ENCODE measurements at regions not wholly inside any gene's neighbourhood (a gene's known extent, or its start where the extent isn't known, plus 50 kb on each side); places are given as distances from the start of the nearest gene placed in this dataset.
"Not testable (repeated sequence)": the region's sequence is repeated elsewhere in the genome, so short reads cannot be mapped to it uniquely, and the experiment has no call there.

DNA sequence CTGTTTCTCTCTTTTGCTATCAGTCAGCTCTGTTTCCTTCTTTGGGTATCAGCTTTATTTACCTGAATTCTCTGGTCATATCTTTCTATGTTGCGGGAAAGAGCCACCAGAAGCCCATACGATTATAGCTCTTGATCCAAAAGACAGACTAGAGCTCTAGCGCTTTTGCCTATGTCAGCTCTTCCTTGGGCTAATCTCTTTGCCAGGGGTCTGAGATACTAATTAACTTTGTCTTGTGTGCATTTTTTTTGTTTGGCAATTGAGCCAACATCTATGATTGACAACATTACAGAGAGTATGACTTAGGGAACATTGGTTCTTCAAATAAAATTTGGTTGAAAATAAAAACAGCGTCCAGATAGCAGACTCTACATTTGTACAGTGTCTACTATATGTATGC is 603.0 kb downstream of the KCTD16 start:
- POLR2A ChIA-PET: no interaction called here

DNA sequence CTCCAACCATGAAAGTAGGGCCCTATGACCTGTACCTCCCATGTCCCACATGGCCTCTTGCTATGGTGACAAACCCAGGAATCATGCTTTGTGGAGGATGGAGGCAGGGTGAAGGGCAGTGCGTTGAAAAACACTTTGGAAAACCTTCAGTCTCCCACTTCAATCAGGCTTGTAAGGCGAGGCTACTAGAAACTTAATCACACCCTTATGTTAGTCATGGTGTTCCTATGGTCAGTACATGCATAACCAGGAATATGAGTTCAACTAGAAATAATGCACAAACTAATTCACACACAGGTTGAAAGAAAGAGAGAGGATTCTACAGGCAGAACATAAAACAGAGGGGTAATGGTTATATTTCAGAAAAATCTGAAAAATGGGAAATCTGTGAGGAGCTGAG is 601.1 kb downstream of the KCTD16 start:
- CTCF ChIA-PET: no interaction called here
- POLR2A ChIA-PET: no interaction called here

More for the DNA sequence above, 603.0 kb downstream of the KCTD16 start:
- CTCF ChIA-PET: no interaction called here

DNA sequence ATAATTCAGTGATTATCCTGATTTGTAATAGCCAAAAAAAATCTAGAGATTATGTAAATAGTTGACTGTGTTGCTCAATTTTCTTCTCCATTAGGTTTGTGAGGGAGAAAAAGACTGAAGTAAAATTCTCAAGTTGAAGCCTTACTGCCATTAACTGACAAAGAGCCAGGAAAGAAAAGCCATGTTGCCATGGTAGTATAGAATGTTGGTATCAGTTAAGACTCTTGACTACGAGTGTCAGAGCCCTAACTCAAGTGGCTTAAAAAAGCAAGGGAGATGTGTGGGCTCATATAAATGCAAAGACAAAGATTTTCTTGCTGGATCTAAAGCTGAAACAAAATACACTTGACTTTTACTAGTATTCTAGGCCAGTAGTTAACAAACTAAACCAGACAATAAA is 571.7 kb downstream of the KCTD16 start:
- ChIA-PET CTCF (no interaction called here), POLR2A (no interaction called here)

DNA sequence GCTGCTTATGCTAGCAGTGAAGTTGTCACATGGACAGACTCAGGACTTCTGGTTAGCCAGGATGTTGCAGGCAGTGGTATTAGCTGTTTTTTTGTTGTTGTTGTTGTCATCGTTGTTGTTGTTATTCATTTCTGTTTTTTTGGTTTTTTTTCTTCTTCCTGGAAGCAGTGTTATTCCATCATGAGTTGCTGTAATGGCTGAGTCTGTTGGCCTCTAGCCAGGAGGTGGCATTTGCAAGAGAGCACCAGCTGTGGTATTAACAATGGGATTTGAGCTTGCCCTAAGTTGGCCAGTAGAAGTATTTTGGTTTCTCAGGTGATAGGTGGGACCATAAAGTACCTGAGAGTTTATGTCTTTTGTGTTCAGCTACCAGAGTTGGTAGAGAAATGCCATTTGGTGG is 561.1 kb downstream of the KCTD16 start:
- ChIA-PET CTCF (no interaction called here), POLR2A (no interaction called here)

DNA sequence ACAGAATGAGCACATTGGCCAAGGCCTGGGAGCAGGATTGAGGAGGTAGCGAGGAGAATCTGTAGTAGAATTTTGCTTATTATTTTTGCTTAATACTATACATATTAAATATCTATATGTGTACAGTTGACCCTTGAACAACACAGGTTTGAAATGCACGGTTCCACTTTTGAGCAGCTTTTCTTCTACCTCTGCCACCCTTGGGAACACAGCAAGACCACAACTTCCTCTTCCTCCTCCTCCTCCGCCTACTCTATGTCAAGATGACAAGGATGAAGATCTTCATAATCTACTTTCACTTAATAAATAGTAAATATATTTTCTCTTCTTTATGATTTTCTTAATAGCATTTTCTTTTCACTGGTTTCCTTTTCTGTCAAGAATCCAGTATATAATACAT is 541.4 kb downstream of the KCTD16 start:
- ChIA-PET POLR2A (no interaction called here), CTCF (no interaction called here)

DNA sequence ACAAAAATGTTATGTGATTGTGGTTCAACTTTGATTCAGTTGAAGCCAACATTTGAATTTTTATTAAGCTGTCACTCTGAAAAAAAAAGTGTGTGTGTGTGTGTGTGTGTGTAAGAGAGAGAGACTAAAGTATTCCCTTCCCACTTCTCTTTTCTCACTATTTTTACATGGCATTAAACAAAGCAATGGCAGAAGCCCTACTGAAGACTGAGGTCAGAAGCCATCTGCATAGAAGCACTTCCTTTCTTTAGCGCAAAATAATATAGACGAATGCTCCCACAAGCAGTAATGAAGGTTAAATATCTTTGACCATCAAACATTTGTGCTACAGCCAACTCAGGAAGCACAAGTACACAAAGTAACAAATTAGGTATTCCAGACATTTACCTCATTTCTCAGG is 540.5 kb downstream of the KCTD16 start:
- ChIA-PET CTCF (no interaction called here), POLR2A (no interaction called here)

DNA sequence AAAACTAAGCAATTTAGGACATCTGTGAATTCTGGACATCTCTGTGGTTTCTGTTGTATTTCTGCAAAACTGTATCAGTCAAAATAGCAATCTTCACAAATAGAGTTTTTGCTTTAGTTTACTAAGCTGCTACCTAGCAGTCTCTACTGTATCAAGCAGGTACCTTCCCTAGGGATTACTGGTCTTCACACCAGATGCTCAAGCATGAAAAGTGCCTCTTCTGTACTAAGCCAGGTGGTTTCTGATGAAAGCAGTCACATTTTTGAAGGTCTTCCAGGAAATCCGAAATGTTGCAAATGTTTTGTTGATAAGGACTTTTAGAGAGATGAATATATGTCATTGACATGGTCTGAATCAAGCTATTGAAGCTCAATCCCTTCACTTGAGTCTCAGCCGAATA is 540.0 kb downstream of the KCTD16 start:
- CTCF ChIA-PET: no interaction called here

DNA sequence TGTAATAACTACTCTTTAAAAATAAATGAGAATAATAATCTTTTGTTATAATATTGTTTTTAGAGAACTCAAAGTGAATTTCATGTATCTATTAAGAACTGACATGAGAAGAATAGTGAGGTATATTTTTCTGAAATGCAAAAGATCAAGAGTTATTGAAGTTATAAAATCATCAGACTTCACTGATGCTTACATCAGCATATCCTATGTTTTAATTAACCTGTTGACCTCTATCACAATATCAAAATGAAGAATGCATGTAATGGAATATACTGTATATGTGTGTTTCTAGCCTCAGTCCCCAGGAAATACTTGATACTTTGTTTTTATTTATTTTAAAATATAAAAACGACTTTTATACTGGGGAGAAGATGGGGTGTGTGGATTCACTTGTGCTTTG is 533.1 kb downstream of the KCTD16 start:
- ChIA-PET POLR2A (no interaction called here), CTCF (no interaction called here)

More for the DNA sequence above, 540.0 kb downstream of the KCTD16 start:
- POLR2A ChIA-PET: no interaction called here

DNA sequence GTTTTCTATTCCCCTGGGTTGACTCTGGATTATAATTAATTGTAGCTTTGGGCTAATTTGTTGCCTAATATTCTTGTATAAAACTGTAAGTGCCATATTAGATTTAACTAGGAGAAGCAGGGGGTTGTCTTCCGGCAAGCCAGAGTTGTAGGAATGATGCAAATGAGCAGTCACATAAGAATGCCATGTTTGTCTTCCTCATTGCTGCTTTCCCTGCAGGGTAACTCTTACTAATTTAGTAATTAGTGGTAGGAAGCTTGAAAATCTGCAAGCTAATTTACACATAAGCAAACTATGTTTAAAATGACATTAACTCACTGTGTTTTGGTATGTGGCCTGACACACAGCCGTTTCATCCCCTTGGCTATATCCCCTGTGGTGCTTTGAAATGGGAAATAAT is 527.8 kb downstream of the KCTD16 start:
- ChIA-PET POLR2A (no interaction called here), CTCF (no interaction called here)

DNA sequence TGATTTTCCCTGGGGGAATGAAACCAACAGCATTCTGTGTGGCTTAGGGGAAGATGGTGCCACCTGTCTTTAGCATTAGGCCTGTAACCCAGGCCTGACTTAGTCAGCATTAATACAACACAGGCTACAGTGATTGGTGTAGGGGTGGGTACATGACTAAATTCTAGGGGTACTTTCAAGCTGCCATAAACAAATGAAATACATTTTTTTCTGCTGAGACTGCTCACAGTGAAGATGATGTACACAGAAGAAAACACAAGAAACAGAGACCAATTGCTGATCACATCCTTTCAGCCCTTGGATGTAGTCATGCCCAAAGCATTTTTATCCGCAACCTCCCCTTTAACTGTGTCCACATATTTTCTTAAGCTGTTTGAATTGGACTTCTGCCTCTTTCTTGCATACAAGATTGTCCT is 527.2 kb downstream of the KCTD16 start:
- CTCF ChIA-PET: no interaction called here

DNA sequence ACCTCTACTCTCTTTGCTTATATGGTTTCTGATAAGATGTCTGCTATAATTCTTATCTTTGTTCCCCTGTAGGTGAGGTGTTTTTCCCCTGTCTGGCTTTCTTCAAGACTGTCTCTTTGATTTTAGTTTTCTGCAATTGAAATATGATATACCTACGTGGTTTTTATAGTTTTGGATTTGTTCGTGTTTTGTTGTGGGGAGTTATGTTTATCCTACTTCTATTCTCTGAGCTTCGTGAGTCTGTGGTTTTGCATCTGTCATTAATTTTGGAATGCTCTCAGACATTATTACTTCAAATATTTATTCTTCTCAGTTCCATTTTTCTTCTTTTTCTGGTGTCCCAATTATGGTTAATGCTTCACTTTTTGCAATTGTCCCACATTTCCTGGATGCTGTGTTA is 521.3 kb downstream of the KCTD16 start:
- ChIA-PET POLR2A (no interaction called here), CTCF (no interaction called here)

More for the DNA sequence above, 527.2 kb downstream of the KCTD16 start:
- POLR2A ChIA-PET: no interaction called here

DNA sequence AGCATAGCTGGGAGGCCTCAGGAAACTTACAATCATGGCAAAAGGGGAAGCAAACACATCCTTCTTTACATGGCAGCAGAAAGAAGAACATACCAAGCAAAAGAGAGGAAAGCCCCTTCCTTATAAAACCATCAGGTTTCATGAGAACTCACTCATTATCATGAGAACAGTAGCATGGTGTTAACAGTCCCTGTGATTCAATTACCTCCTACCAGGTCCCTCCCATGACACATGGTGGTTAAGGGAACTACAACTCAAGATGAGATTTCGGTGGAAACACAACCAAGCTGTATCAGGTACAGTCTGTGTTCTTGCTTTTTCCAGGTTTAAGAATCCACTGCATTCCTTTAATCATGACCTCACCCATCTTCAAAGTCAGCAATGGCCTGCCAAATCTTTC is 514.2 kb downstream of the KCTD16 start:
- CTCF ChIA-PET: no interaction called here
- POLR2A ChIA-PET: no interaction called here

DNA sequence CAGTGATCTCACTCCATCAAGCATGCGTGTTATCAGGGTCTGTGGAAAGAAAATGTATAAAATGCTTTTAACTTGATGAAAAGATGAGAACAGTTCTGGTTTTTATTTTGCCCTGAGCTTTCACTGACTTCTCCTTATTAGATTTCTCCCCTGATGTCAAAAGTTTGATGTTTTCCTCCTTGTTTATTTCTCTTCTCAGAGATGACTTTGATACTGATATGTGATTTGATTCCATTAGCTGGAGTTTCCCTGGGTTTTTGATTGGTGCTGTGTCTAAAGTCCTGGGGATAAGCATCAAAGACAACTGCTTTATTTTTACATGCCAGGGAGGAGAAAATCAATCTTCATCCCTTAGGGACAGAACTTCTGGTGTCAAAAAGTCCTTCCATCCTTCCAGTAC is 510.0 kb downstream of the KCTD16 start:
- ChIA-PET POLR2A (no interaction called here), CTCF (no interaction called here)

DNA sequence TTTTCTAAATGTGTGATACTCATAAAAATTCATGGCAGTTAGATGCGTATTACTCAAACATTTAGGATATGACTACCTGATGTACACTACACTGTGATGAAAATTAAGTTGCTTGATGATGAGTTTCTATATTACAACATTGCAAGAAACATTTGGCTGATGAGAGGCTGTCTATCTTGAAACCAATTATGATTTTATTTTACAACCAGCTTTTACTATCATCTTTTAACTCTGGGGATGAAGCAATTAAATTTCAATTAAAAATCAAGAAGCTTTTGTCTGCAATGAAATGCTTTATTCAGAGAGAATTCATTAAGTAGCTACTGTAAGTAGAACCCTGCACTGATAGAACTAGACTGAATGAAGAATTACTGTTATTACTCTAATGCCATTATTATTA is 500.4 kb downstream of the KCTD16 start:
- ChIA-PET CTCF (no interaction called here), POLR2A (no interaction called here)

DNA sequence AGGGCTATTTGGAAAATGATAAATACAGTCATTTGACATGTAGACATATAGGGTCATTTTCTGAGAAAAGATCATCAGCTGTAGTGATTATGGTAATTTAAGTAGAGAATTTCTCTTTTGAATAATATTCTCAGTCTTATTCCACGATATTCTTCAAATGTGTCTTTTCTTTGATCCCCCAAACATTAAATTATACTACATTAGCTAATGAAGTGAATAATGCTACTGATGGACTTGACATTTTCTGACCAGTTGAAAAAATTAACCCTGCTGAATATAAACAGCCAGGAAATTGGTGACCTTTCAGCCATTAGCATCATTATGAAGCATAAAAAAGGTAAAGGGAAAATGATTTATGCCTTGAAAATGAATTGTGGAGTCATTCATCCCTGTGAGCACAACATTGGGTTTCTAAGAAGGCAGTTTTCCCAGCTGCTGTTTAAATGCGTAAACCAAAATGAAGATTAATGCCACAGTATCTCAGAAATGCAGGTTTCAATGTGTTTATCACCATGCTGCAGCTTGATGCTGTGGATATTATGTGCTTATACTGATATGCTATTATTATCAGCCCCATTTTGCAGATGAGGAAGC is 489.1 kb downstream of the KCTD16 start:
- CTCF ChIA-PET: no interaction called here
- POLR2A ChIA-PET: no interaction called here

DNA sequence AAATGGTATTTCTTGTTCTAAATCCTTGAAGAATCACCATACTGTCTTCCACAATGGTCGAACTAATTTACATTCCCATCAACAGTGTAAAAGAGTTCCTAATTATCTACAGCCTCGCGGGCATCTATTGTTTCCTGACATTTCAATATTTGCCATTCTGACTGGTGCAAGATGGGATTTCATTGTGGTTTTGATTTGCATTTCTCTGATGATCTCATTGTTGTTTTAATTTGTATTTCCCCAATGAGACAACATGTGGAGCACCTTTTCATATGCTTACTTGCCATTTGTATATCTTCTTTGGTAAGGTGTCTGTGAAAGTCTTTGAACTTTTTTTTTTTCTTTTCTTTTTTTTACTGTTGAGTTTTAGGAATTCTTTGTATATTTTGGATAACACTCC is 473.6 kb downstream of the KCTD16 start:
- POLR2A ChIA-PET: no interaction called here
- CTCF ChIA-PET: no interaction called here

DNA sequence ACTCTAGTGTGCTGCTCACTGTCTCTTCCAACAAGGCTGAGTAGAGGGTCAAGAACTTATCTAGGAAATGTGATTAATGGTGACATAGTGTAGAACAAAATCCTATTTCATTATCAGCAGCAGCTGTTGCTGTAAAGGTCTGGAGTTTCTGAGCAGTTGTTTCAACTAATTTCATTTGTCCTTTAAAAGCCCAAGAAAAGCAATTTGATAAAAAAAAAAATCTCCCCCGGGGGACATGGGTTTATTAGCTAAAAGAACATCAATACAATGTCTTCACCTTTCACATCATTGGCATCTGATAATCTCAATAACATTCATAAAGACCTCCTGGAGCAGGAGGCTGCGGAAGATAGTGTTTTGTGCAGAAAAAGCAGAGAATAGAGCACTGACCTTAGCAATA is 468.1 kb downstream of the KCTD16 start:
- ChIA-PET CTCF (no interaction called here), POLR2A (no interaction called here)

DNA sequence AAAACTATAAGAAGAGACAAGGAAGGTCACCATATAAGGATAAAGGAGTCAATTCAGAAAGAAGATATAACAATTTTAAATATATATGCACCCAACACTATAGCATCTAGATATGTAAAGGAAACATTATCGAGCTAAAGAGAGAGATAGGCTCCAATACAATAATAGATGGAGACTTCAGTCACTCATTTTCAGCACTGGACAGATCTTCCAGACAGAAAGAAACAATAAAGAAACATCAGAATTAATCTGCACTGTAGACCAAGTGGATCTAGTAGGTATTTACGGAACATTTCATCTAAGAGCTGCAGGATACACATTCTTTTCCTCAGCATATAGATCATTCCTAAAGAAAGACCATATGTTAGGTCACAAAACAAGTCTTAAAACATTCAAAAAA is 463.5 kb downstream of the KCTD16 start:
- CTCF ChIA-PET: no interaction called here
- POLR2A ChIA-PET: no interaction called here

DNA sequence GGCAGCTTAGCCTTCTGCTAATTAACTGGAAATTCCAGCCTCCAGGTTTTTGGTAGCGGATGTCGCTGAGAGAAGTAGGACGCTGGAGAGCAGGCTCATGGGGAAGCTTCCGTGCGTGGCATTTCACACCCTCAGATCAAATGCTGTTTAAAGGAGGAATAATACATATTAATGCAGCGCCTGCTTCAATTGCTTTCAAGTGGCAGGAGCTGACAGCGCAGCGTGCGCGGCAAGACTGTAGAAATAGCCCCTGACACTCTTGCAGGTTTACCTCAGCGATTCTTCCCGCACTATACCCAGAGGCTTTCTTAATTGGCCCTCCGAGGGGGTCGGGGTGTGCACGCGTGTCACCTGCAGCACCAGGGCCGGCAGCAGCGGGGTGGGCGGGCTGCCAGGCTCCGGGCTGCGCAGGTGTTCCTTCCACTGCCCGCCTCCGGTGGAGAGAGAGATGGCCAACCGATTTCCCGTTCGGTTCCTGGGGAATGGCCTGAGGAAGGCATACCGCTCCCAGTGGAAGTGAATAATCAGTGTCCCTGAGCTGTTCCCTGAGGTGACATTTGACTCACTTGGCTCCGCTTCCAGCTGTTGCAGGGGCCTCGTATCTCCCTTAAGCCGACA is 427.9 kb downstream of the KCTD16 start:
- POLR2A ChIA-PET: no interaction called here
- CTCF ChIA-PET: no interaction called here

DNA sequence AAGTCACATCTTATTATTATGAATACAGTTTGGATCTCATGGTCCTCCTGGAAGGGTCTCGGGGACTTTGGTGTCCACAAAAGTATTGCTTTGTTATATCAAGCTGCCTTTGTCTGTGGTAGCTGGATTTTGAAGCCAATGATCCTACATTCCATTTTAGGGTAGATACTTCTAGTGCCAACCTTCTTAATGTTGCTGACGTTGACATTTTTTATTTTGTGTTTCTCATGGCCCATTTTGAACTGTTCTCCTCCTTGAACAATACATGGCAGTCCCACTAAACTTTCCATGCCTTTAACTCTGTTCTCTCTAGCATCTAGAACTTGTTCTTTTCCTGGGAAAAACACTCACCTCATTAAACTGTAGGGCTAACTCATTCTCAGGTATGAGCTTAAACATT is 425.8 kb downstream of the KCTD16 start:
- CTCF ChIA-PET: no interaction called here
- POLR2A ChIA-PET: no interaction called here

DNA sequence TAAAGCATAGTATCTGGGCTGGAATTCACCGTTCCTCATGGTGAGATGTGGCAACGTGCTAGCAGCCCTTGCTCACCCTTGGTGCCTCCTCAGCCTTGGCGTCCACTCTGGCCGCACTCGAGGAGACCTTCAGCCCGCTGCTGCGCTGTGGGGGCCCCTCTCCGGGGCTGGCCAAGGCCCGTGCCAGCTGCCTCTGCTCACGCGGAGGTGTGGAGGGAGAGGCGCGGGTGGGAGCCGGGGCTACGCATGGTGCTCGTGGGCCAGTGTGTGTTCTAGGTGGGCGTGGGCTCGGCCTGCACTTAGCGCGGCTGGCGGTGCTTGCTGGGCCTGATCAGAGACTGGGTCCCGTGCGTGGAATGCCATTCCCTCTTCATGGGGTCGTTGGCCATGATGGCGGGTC is 424.2 kb downstream of the KCTD16 start:
- ChIA-PET POLR2A (no interaction called here), CTCF (no interaction called here)

DNA sequence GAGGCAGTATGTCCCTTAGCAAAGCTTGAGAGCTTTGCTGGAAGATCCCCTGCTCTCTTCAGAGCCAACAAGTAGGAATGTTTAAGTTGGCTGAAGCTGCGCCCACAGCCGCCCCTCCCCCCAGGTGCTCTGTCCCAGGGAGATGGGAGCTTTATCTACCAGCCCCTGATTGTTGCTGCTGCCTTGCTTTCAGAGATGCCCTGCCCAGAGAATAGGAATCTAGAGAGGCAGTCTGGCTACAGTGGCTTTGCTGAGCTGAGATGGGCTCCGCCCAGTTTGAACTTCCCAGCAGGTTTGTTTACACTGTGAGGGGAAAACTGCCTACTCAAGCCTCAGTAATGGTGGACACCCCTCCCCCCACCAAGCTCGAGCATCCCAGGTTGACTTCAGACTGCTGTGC is 423.6 kb downstream of the KCTD16 start:
- POLR2A ChIA-PET, CTCF ChIA-PET: not testable (repeated sequence)

DNA sequence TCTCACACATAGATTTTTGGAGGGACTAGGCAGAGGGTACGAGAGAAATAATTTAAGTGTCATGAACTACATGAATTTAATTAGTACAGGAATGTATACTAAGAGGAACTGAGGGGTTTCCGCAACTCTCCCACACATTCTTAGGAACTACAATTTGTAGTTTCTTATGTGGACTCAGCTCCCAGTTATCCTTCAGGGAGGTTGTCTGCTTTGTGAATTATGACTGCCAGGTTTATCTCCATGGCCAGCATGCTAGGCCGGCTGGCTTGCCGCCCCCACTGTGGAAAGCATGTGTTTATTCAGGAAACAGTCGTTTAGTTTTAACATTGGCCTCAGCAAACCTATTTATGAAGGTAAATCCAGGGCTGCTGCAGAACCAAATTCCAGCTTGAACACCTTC is 415.0 kb downstream of the KCTD16 start:
- ChIA-PET CTCF (no interaction called here), POLR2A (no interaction called here)

Measured in activated CD8-positive, alpha-beta memory T cell treated with anti-CD3 and anti-CD28 coated beads for 36 hours (primary cell).